ENCODE measurements at regions not wholly inside any gene's neighbourhood (a gene's known extent, or its start where the extent isn't known, plus 50 kb on each side); places are given as distances from the start of the nearest gene placed in this dataset.
A peak's percentile ranks its signal among the peaks of the same experiment; 100 is the strongest.

DNA sequence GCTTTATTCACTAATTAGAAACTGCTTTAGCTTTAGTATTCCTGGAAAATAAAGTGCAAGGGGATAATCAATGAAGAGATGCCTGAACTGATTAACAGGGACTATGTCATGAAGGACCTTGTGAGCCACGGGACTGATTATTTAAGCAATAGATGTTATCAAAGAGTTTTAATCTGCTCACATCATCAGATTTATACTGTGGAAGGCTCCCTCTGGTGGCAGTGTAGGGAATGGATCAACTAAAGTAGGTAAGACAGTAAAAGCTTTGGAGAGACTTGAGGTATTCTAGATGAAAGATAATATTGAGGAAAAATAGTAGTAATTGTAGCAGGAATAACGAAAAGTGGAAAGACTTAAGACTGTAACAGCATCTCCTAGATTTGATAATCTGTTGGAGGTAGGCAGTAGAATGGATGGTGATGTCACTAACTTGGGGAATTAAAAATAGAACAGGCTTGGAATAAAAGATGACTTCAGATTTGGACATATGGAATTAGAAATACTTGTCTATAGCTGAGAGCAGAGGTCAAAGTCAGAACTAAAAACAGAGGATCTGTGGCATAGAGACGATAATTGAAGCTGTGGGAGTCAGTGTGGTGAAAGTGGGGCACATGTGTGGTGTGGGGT, 80.3 kb upstream of the HTR1E start (continued):
- TF ChIP-seq CTCF (CRISPR knock-in tag; IDR thresholded peaks at IDR 0.05) (peak; percentile 66), SIN3B (IDR thresholded peaks at IDR 0.05; ENCODE audit: low read length) (no peak), GZF1 (CRISPR knock-in tag; IDR thresholded peaks at IDR 0.05) (no peak), ZNF34 (CRISPR knock-in tag; IDR thresholded peaks at IDR 0.05; ENCODE audit: borderline replicate concordance) (no peak), STAG1 (CRISPR knock-in tag; IDR thresholded peaks at IDR 0.05) (peak; percentile 39), ATF7 (IDR thresholded peaks at IDR 0.05) (peak; percentile 43), ATF7 (CRISPR knock-in tag; IDR thresholded peaks at IDR 0.05) (no peak)
- TF ChIP-seq, protein P1, sequence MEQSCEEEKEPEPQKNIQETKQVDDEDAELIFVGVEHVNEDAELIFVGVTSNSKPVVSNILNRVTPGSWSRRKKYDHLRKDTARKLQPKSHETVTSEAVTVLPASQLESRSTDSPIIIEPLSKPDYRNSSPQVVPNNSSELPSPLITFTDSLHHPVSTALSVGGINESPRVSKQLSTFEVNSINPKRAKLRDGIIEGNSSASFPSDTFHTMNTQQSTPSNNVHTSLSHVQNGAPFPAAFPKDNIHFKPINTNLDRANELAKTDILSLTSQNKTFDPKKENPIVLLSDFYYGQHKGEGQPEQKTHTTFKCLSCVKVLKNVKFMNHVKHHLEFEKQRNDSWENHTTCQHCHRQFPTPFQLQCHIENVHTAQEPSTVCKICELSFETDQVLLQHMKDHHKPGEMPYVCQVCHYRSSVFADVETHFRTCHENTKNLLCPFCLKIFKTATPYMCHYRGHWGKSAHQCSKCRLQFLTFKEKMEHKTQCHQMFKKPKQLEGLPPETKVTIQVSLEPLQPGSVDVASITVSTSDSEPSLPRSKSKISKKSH (CRISPR knock-in tag; IDR thresholded peaks at IDR 0.05; ENCODE audit: borderline replicate concordance), result no peak
- TF ChIP-seq, protein P2, sequence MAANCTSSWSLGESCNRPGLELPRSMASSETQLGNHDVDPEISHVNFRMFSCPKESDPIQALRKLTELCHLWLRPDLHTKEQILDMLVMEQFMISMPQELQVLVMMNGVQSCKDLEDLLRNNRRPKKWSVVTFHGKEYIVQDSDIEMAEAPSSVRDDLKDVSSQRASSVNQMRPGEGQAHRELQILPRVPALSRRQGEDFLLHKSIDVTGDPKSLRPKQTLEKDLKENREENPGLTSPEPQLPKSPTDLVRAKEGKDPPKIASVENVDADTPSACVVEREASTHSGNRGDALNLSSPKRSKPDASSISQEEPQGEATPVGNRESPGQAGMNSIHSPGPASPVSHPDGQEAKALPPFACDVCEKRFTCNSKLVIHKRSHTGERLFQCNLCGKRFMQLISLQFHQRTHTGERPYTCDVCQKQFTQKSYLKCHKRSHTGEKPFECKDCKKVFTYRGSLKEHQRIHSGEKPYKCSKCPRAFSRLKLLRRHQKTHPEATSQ (CRISPR knock-in tag; IDR thresholded peaks at IDR 0.05; ENCODE audit: borderline replicate concordance), result no peak
